Glutamatergic neuron (in vitro differentiated cells): ENCODE measurements at regions not wholly inside any gene's neighbourhood (a gene's known extent, or its start where the extent isn't known, plus 50 kb on each side); places are given as distances from the start of the nearest gene placed in this dataset.

Experiments
- DNase-seq: peaks from one replicate; pipeline ENCODE4 v3.0.0; 2022
- H3K27ac Mint-ChIP-seq: one replicate; pipeline ENCODE4 v1.8.0; 2020; ENCODE audit warnings: mild to moderate bottlenecking, mixed read lengths, inconsistent platforms; ENCODE audit not compliant: unreplicated experiment
- H3K27me3 Mint-ChIP-seq: one replicate; pipeline ENCODE4 v1.8.0; 2020; ENCODE audit warnings: mild to moderate bottlenecking, moderate library complexity, mixed read lengths, inconsistent platforms; ENCODE audit not compliant: unreplicated experiment
- H3K36me3 Mint-ChIP-seq: one replicate; pipeline ENCODE4 v1.8.0; 2020; ENCODE audit warnings: mild to moderate bottlenecking, mixed read lengths, inconsistent platforms; ENCODE audit not compliant: unreplicated experiment
- H3K4me1 Mint-ChIP-seq: one replicate; pipeline ENCODE4 v1.8.0; 2020; ENCODE audit warnings: mild to moderate bottlenecking, low read depth, mixed read lengths, inconsistent platforms; ENCODE audit not compliant: unreplicated experiment
- H3K4me3 Mint-ChIP-seq: one replicate; pipeline ENCODE4 v1.8.0; 2020; ENCODE audit warnings: mild to moderate bottlenecking, mixed read lengths, inconsistent platforms; ENCODE audit not compliant: unreplicated experiment
- H3K9me3 Mint-ChIP-seq: one replicate; pipeline ENCODE4 v1.8.0; 2020; ENCODE audit warnings: mild to moderate bottlenecking, moderate library complexity, mixed read lengths, inconsistent platforms; ENCODE audit not compliant: unreplicated experiment
- TF ChIP-seq, protein P1 (sequence below): fragments of 200-600 bp; sonication (generic); IDR thresholded peaks from one replicate; pipeline ENCODE4 v1.5.0; 2021; ENCODE audit not compliant: partially characterized antibody, unreplicated experiment

DNA sequence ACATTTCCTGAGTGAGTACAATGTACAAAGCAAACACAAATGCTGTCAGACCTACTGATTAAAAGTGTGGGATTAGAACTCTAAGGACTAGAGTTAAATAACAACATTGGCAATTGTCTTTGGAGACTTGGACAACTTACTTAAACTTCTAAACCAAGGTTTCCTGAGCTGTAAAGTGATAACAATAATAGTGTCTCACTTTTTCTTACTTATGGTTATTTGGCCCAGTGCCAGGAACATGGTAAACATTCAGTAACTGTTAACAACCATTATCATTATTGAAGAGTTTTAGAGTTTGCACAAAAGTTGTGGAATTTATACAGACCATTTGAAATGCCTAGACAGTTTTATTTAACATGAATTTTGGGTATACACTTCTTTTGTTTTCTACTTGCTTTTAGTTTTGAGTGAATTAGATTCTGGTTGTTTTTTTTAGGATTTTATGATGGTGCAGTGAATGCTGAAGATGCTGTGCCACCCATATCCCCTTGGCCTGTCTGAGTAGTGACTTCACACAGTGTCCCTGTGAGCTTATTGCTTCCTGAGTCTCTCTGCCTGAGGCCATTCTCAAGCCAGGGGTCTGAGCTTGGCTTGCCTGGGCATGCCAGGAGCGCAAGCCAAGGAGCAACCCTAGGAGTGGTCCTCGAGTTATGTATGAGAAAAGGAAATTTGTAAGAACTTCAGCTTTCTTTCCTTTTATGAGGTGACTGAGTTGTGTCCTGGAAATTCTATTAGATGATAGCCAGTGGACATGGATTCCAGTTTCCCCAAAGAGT lies 932.8 kb downstream of the TTLL7 start:
- TF ChIP-seq, protein P1, sequence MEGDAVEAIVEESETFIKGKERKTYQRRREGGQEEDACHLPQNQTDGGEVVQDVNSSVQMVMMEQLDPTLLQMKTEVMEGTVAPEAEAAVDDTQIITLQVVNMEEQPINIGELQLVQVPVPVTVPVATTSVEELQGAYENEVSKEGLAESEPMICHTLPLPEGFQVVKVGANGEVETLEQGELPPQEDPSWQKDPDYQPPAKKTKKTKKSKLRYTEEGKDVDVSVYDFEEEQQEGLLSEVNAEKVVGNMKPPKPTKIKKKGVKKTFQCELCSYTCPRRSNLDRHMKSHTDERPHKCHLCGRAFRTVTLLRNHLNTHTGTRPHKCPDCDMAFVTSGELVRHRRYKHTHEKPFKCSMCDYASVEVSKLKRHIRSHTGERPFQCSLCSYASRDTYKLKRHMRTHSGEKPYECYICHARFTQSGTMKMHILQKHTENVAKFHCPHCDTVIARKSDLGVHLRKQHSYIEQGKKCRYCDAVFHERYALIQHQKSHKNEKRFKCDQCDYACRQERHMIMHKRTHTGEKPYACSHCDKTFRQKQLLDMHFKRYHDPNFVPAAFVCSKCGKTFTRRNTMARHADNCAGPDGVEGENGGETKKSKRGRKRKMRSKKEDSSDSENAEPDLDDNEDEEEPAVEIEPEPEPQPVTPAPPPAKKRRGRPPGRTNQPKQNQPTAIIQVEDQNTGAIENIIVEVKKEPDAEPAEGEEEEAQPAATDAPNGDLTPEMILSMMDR, result no peak

DNA sequence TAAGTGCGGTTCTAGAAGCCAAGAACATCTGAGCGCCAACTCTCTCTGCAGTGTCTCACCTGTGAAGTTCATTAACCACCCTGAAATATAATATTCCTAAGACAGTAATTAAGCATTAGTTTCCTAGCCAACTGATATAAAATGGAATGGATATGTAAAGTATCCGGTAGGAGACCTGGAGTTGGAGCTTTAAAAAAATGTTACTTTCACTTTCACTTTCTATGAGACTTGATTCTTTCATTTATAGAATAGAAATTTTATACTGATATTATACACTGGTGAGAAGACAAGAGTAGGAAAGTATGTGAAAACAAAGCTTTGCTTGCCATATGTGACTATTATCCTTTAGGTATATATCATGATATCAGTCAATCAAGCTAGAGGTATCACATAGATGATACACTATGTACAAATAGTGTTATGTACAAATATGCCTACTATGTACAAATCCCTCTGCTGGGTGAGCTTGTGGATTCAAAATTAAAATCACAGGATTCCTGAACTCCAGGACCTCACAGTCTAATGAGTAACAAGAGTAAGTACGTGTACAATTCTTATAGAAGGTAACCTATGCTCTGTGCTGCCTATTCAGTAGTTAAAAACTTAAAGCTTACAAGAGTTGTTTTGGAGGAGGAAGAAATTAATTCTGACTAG lies 934.2 kb downstream of the TTLL7 start:
- no peak for DNase-seq
- H3K9me3 Mint-ChIP-seq, result peaks cover 1% of the 10 kb centered on the region
- no peak overlapping the region for H3K4me3 Mint-ChIP-seq
- no peaks in the 10 kb centered on the region for H3K36me3 Mint-ChIP-seq
- TF ChIP-seq, protein P1, result no peak
- H3K27ac Mint-ChIP-seq, result no peak overlapping the region
- no peaks in the 10 kb centered on the region for H3K27me3 Mint-ChIP-seq
- no peaks in the 10 kb centered on the region for H3K4me1 Mint-ChIP-seq

More for the DNA sequence above, 932.8 kb downstream of the TTLL7 start:
- peaks cover 1% of the 10 kb centered on the region for H3K9me3 Mint-ChIP-seq
- H3K27ac Mint-ChIP-seq, result no peak overlapping the region
- no peak for DNase-seq
- no peaks in the 10 kb centered on the region for H3K4me1 Mint-ChIP-seq
- H3K4me3 Mint-ChIP-seq, result no peak overlapping the region
- H3K36me3 Mint-ChIP-seq, result no peaks in the 10 kb centered on the region
- no peaks in the 10 kb centered on the region for H3K27me3 Mint-ChIP-seq

DNA sequence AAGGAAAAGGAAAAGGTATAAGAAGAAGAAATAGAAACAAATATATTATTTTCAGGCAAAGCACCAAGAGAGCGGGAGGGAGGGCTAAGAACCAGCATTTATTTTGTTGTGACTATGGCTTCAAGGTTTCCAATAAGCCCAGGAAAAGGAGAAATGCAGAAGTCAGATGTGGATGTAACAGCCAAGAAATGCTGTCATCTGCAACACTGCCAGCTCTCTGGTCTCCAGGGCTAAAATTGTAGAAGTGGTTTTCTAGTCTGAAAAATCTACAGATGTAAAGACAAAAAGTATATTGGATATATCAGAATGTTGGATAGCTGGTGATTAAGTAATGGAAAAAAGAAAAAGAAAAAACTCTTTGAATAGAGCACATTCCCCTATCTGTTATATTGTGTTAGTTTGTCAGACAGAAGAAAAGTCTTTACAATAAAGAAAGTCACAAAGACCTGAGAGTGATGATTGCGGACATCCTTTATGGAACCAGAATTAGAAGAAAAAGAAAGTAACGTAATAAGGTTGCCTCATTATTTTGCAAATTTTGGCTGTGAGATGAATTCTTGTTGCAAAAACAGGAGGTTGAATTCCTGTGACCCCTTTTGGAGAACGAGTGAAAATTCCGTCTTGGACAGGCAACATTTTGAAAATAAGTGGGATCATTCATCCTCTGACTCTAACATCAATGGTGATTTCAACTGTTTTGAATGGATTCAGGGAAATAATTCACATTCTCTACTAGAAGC lies 938.1 kb downstream of the TTLL7 start:
- TF ChIP-seq, protein P1, result no peak
- Mint-ChIP-seq H3K4me1 (no peaks in the 10 kb centered on the region), H3K9me3 (no peaks in the 10 kb centered on the region), H3K27ac (no peak overlapping the region), H3K36me3 (no peaks in the 10 kb centered on the region), H3K4me3 (no peak overlapping the region), H3K27me3 (no peaks in the 10 kb centered on the region)
- DNase-seq, result no peak

DNA sequence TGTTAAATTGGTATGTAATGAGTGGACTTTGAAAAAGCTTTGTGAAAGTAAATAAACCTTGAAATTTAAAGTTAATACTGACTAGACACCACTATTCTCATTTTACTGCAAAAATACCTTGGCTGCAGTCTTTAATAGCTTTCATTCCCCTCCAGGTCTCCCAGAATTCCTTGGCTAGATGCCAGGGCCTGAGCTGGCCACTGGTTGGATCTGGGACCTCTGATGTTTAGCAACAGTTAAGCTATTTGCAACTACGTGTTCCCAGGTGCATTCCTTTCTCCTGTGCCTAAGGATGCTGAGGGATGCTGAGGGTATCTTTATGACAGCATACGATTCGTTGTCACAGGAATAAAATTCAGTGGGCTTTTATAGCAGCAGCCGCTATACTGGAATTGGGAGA lies 938.7 kb downstream of the TTLL7 start:
- Mint-ChIP-seq H3K9me3 (no peaks in the 10 kb centered on the region), H3K27ac (no peak overlapping the region), H3K4me3 (no peak overlapping the region), H3K36me3 (no peaks in the 10 kb centered on the region), H3K27me3 (no peaks in the 10 kb centered on the region), H3K4me1 (no peaks in the 10 kb centered on the region)
- DNase-seq, result no peak
- TF ChIP-seq, protein P1, result no peak
